ENCODE measurements at regions not wholly inside any gene's neighbourhood (a gene's known extent, or its start where the extent isn't known, plus 50 kb on each side); places are given as distances from the start of the nearest gene placed in this dataset.
"Not testable (repeated sequence)": the region's sequence is repeated elsewhere in the genome, so short reads cannot be mapped to it uniquely, and the experiment has no call there.

DNA sequence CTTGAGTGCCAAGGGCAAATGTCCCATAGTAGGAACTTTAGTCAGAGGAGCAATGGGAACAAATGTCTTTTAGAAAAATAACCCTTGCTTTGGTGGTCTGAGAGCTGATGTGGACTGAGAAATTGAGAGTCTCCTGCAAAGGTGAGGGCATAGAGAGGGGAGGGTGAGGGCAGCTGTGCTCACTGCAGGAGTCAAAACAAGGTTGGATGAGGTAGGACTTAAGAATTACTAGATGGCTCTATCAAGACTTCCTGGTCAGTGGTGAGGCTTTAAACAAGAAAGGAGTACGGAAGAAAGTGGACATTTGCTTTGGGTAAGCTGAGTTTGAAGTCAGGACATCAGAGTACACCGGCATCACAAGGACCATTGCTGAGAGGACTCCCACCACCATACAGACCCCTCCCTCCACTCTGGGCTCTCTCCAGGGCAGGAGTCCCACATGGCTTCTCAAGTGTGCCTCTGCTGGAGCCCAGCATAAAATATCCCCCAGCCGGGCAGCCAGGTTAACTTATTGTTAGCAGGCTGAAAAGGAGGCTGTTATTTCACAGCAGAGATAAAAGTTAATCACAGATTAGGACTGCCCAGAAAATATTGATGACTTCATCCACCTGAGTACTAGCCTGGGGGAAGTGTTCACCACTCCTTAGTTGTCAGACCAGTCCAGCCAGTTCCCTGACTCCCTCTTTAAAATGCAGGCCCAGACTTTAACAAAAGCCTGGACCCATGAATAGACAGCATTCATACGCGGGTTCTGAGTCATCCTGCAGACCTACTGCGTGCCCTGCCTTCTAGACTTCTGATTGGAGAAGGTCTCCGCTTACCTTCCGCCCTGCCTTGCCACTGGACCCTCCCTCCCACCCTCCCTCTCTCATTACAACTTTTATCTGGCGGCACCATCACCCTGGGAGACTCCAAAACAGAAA, 167.2 kb downstream of the BCL2L11 start:
- not testable (repeated sequence) for DNase-seq (ENCODE audit: low spot score)

DNA sequence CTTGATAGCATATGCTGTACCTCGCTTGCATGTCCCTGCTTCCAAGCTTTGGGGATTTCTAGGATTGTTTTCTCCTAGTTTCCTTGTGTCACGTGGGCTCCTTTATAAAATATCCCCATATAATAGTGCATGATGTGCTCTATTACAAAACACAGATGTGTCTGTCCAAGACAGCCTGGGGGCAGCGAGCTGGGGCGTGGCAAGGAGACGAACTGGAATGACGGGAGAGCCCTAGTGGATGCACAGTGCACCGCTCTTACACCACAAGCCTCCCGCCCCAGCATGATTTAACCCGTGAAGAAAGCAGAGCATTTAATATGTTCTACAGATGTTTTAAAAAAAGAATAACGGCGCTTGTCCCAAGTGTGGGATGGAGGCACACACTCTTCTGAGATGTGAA, 169.7 kb downstream of the BCL2L11 start:
- DNase-seq (ENCODE audit: low spot score), result not testable (repeated sequence)

DNA sequence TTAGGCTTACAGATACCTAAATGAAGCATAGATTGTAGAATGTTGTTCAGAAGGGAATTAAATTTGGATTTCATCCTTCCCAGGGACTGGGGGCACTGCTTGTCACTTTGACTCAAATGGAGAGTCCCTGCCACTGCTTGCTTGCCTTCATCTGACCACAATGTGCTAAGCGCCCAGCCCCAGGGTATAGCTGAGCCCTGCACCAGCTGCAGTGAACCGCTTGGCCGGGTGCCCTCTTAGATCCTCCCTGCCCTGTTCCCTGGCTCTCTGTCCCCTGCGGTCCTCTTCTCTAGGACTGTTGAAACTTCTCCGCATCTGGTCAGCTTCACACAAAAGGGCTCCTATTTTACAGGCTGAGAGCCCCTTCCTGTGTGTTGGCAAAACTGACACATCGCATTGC, 170.9 kb downstream of the BCL2L11 start:
- DNase-seq (ENCODE audit: low spot score), result not testable (repeated sequence)

DNA sequence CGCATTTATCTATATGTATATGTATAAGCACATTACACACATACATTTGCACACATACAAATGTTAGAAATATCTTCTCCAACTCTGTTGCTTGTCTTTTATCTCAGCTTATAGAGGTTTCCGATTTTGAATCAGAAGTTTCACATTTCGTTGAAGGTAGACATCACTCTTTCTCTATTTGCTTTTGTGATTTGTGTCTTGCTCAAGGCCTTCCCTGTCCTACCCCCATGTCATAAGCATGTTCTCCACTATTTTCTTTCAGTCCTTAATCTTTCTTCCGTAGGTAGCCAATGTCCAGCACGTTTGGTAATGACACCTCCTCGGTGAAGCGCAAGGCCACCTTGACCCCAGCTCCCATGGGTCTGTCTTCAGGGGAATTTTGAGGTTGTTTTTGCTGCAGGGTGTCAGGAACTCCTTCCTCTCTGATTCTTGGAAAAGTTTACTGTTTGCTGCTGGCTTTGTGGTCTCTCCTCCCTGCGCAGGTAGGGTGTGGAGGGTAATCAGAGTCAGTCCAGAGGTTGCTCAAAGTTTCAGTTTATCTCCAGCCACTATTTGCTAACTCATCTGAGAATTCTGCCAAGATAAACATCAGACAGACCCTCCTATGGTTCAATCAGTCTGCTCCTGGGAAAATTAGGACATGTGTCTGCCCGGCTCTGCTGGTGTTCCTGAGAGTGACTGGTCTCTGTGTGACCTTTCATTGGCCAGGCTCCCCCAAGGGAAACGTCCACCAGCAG, 171.7 kb downstream of the BCL2L11 start:
- DNase-seq (ENCODE audit: low spot score), result not testable (repeated sequence)

DNA sequence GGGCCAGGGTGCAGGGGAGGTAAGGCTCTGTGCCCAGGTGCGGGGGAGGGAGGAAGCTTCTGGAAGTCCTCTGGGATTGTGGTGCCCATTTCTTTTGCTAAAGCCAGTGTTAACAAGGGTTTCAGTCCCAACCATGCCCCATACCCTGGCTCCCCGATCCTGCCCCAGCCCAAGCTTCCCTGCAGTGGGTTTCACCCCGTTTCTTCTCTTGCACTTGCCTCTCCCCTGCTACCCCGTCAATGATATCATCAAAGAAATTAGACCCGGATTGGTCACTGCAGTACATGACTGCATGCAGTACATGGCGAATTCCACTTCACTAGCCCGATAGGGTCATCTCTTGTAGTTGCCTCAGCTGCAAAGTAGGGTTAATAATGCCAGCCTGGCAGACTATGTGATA, 174.0 kb downstream of the BCL2L11 start:
- not testable (repeated sequence) for DNase-seq (ENCODE audit: low spot score)

DNA sequence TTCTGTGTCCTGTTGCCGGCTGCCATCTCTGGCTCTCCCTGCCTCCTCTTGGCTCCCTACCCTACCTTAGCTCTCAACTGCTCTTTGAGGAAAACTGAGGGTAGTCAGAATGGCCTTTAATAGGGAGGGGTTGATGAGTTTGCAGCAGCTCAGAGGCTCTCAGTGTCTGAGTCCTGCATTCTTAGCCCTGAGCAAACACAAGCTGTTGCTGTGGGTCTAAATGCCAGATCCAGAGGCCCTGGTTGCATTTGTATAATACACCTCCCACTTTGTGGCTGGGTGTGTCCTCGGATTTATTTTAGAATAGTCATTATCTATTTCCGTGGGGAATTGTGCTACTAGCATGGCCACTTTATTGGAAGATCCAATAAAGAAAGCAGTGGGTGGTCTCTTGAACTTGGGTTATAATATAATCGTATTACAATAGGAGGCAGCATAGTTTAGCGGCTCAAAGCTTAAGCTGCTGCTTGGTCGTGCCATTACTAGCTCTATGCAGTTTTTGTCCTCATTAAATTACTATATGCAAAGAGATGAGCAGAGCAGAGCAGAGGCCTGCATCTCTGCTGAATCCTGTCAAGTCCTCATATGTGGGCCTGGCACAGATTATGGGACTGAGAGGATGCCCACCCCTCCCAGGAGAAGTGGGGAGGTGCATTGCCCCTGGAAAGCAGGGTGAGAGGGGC, 175.5 kb downstream of the BCL2L11 start:
- DNase-seq (ENCODE audit: low spot score), result not testable (repeated sequence)

DNA sequence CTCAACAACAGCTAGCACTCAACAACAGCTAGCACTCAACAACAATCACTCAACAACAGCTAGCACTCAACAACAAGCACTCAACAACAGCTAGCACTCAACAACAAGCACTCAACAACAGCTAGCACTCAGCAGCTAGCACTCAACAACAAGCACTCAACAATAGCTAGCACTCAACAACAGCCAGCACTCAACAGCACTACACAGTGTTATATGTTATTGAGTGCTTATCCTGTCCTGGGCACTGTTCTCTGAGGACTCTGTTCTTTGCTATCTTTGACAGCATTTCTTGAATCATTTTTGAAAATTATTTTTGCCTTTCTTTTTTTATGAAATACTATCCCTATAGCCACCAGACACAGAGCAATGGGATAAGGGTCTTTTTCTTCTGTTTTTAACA, 176.4 kb downstream of the BCL2L11 start:
- DNase-seq (ENCODE audit: low spot score), result not testable (repeated sequence)

DNA sequence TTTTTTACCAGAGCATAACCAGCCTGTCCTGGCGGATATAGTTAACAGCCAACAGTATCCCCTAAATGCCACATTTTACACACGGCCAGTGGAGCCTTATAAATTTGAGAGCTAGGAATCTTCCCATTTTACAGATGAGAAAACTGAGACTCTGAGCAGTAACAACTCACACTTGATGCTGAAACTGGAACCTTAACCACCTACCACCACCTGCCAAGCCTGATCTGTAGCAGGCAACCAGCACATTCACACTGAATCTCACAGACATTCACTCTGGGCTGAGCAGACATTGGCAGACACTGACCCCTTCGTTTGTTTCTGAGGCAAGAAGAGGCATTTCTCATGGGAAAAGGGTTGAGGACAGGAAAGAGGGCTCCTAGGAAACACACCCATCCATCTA, 178.2 kb downstream of the BCL2L11 start:
- not testable (repeated sequence) for DNase-seq (ENCODE audit: low spot score)

DNA sequence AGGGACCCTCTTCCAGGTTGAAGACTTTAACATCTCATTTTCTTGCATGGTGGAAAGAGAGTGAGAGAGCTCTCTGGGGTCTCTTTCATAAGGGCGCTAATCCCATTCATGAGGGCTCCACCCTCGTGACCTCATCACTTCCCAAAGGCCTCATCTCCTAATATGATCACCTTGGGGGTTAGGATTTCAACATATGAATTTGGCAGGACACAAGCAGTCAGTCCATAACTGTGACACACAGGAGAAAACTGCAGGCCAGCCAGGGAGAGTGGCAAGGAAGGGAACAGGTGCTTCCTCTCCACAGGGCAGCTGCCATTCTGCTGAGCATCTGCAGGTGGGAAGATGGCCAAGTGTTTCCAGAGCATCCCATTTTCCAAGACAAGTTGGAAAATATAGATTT, 178.9 kb downstream of the BCL2L11 start:
- DNase-seq (ENCODE audit: low spot score), result not testable (repeated sequence)

DNA sequence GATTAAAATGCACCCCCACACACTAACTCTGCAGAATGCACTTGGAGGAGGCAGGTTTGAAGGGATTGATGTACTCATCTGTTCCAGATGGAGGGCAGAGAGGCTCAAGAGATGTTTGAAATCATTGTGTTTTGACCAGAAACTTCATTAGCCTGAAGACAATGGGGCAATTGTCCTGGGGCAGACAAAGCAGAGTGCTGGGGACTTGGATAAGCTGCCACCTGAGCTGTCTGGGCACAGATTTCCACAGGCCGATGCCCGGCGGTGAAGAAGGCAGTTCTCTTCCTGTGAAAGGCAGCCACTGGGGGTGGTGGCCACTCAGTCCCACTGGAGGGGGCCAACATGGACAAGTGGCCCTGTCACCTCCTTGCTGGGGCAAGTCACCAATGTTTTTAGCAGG, 181.0 kb downstream of the BCL2L11 start:
- not testable (repeated sequence) for DNase-seq (ENCODE audit: low spot score)

DNA sequence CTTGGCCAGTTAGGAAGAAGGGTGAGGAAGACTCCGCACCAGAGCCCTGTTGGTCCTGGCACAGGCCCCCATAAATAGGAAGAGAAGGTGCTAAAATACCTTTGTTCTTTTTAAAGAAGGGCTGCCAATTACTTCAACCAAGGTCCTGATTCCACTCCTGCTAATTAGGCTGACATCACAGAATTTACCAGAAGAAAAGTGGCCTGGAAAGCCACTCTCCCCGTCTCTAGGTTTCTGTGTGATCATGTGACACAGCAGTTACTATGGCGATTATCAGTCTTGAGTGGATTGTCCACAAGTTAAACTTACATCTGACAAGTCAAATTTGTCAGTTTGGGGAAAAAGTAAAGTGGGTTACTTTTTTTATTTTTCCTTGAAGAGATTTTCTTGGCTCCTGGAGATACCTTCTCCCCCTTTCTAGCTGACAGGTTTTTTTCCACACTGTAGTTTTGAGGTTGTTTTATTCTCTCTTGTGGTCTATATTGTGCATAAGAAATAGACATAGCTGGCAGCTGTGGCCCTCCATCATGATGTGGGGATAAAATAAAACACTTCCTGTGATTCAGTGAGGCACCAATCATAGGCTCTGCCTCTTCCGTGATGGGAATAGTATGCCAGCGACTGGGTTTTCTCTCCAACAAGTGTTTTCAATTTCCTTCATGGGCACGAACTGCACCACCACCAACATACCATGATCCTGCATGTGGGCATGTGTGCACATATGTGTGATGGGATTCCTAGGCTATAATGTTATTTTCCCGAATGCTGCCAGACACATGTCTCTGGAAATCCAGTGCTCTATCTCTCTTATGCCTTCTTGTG, 181.9 kb downstream of the BCL2L11 start:
- DNase-seq (ENCODE audit: low spot score), result peak; percentile 57

DNA sequence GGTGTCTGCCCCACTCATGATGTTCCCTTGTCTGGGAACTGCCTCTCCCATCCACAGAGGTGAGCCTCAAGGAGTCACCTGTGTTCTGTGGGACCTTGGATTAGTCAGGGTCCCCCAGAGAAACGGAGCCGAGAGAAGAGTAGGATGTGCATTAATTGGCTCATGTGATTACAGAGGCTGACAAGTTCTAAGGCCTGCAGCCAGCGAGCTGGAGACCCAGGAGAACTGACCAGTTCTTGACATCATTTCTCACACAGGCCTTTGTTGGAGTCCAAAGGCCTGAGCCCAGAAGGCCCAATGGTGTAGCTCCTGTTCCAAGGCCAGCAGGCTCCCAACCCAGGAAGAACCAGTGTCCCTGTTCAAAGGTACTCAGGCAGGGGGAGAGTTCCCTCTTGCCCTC, 186.6 kb downstream of the BCL2L11 start:
- DNase-seq (ENCODE audit: low spot score), result not testable (repeated sequence)

DNA sequence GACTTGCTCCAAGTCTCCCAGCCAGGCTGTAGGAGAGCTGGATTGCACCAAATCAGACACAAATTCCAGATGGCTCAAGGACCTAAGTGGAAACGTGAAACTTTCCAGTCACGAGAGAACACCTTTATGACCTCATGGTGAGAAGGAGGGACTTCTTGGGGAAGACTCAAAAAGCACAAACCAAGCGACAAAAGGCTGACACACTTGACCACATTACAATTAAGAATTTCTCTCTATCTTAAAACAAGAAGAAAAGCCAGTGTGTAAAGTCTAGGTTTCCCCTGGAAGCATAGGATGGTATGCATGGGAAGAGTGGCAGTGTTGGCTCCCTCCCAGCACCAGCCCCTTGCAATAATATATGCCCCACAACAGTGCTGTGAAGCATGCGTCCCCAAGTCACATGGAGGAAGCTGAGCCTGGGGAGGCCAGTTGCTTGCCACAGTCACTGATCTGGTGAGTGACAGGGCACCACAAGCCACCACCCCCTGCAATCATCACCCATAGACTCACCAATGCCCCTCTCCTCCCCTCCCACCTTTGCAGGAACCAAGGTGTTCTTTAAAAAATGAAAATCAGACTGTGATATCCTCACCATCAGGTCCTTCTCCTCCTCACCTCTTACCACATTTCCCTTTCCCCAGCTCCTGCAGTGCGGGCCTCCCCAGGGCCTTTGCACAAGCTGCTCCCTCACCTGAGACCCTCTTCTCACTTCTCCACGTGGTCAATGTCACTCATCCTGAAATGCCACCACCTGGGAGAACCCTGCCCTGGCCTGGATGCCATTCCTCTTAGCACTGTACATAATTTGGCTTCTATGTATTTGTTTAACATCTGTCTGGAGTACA, 188.7 kb downstream of the BCL2L11 start:
- not testable (repeated sequence) for DNase-seq (ENCODE audit: low spot score)

DNA sequence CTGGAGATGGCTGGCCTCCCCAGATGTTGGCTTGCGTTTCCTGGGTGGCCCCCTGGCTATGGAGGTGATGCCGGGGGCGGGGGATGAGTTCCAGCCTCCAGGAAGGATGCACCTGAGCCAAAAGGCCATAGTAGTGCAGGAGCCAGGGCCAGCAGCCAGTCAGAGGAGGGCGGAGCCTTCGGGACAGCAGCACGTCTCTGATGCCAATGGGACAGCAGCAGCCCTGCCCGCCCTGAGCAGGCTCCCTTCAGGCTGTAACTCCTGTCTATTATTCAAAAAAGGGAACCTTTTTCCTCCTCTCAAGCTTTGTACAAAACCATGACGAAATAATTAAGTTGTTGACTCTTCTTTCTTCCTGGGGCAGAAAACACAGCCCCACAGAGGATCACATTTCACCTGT, 189.7 kb downstream of the BCL2L11 start:
- DNase-seq (ENCODE audit: low spot score), result not testable (repeated sequence)

DNA sequence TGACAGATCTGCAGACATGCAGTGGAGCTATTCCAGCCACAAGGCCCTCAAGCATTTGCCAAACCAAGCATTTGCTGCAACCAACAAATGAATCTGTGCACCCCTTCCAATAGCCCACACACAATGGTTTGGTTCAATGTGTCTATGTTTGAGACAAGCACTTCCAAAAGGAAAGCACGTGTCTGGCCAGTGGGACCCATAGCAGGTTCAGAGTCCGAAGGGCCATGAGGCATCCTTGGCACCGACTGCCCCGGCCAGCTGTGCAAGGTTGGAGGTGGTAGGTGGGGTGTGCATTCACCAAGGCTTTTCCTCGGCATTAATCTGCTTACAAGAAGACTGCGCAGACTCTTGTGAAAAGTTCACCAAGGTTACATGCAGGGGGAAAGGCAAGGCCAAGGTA, 190.9 kb downstream of the BCL2L11 start:
- DNase-seq (ENCODE audit: low spot score), result not testable (repeated sequence)

DNA sequence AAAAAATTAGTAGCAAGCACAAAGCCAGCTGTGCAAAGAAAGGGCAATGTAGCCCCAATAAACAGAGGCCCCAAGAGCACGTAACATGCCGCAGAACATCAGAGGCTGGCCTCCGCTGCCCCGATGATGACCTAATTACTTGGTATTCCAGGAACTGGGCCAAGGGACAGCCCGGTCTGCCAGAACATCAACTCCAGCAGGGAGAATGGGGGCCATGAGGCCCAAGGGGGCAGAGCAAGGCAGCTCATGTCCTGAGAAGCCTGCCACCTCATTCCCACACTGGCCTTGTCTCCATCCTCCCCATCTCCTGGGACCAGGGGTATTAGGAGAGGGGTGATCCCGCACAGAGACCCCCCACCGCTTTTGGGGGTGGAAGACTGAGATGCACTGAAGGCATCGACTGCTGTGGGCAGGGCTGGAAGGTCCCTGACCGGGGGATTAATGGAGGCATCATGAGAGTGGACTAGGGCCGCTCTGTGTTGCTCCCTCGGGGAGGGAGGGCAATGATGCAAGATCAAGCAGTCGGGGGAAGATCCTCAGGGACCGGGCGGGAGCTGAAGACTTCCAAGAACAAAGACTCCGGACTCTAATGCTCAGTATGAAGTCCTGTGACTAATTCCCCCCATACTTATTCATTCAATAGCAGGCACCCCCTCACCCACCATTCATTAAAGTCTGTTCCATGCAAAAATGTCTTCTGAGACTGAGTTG, 192.3 kb downstream of the BCL2L11 start:
- DNase-seq (ENCODE audit: low spot score), result not testable (repeated sequence)

DNA sequence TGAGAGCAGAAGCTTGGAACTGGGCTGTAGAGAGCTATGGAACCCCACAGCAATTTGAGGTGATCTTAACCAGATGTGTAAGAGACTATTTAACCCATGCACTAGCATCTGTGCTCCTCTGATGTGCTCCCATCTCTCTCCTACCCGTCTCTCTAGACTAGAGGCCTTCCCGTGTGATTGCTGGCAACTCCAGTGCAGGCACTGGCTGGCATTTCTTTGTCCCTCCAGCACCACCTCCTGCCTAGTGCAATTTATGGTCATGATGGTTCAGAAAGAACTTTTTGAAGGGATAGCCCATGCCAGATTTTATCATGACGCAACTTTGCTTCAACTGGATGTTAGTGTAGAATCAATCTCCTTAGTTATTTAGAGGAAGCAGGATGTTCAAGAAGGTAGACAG, 193.0 kb downstream of the BCL2L11 start:
- not testable (repeated sequence) for DNase-seq (ENCODE audit: low spot score)

DNA sequence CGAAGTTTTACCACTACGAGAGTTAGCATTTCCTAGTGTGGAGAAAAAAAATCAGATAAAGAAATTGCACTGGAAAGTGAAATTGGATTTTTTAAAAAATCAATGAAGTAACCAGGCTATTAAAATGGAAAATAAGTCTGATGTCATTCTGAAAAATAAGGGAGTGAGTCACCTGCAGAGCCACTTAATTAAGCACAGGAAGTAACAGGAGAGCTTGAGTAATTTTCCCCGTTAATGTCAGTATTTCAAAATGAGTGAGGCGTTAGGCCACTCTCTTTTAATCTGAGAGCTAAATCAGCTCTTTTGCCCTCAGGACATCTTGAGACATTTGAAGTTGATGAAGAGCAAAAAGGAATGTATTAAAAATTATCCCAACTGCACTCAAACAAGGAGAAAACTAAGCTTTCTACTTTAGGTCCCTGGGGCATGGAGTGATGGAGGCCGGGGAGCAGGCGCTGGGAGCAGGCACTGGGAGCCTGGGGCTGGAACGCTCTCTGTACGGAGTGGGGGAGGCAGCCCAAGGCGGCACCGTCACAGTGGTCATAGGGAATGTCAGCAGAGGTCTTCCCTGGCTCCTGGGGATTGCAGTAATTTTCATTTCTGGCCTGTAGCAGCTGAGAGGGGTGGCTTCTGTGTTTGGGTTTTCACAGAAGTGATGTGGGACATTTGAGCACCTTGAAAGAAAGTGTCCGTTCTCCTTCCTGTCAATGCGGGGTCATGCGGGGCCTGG, 194.6 kb downstream of the BCL2L11 start:
- not testable (repeated sequence) for DNase-seq (ENCODE audit: low spot score)

DNA sequence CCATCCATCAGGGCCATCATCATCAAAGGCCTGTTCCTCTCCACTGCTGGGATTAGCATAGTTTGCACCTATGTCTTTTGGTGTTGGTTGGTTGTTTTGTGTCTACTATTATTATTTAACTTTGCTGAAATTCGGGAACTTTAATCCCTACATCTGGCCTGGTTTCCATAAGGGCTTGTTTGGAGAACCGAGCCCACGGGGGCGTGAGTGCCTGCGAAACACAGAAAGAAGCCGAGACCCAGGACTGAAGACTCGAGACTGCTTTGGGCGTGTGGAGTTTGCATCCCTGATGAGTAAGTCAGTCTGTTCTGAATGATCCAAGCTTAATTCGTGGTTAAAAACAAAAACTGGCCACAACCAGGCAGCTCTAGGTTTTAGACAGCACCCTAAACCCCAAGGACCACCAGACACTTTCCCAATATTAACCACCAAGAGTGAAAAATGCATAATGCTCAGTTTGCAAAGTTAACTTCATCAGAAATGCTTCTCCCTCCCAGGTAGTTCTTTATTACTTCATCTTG, 195.6 kb downstream of the BCL2L11 start:
- DNase-seq (ENCODE audit: low spot score), result not testable (repeated sequence)
